ENCODE measurements at regions not wholly inside any gene's neighbourhood (a gene's known extent, or its start where the extent isn't known, plus 50 kb on each side); places are given as distances from the start of the nearest gene placed in this dataset.

DNA sequence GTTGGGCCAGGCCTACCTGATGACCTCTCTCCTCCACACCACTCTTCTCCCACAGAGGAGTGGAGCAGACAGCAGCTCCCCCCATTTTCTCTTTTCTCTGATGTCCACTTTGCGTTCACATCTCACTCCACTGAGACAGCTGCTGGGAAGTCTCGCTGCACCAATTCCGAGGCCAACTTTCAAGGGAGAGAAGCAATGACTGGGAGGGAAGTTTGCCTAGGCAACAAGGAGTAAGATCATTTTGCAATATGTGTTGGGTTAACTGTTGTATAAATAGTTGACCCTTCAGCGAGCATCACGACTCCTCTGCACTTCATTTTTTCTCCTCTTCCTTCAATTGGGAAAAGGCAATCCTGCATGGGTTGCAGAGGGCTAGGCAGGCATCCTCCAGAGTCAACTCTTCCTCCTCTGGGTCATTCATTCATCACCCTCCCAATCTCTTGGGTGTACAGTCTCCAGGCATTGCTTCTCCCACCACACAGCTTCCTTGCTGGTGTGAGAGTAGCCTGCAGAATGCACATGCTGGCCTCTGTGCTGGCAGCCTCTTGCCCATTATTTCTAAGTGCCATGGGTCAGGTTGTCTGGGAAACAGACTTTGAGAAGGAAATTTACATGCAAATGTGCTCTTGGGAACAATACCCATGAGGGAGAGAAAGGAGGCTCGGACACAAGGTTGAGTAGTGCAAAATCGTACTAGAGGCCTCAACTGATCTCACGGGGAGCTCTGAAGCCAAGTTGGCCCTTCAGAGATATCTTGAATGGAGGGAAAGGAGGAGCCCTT, 75.8 kb upstream of the BCAR3 start:
- TF ChIP-seq, protein P1, sequence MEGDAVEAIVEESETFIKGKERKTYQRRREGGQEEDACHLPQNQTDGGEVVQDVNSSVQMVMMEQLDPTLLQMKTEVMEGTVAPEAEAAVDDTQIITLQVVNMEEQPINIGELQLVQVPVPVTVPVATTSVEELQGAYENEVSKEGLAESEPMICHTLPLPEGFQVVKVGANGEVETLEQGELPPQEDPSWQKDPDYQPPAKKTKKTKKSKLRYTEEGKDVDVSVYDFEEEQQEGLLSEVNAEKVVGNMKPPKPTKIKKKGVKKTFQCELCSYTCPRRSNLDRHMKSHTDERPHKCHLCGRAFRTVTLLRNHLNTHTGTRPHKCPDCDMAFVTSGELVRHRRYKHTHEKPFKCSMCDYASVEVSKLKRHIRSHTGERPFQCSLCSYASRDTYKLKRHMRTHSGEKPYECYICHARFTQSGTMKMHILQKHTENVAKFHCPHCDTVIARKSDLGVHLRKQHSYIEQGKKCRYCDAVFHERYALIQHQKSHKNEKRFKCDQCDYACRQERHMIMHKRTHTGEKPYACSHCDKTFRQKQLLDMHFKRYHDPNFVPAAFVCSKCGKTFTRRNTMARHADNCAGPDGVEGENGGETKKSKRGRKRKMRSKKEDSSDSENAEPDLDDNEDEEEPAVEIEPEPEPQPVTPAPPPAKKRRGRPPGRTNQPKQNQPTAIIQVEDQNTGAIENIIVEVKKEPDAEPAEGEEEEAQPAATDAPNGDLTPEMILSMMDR (IDR thresholded peaks at IDR 0.05): no peak
- TF ChIP-seq POLR2AphosphoS5 (IDR thresholded peaks at IDR 0.05) (no peak), POLR2A (IDR thresholded peaks at IDR 0.05) (no peak), EP300 (IDR thresholded peaks at IDR 0.05) (no peak)
